PC-9 (cell line): ENCODE measurements at regions not wholly inside any gene's neighbourhood (a gene's known extent, or its start where the extent isn't known, plus 50 kb on each side); places are given as distances from the start of the nearest gene placed in this dataset.

Experiments used
- CTCF ChIP-seq: fragments of 200-600 bp; sonication (generic); conservative IDR thresholded peaks from 2 replicates; pipeline ENCODE4 v1.6.1; 2017; ENCODE audit warnings: mixed run types, antibody characterized with exemption, mild to moderate bottlenecking, moderate library complexity
- EZH2 ChIP-seq: fragments of 200-600 bp; sonication (generic); IDR thresholded peaks from 2 replicates; pipeline ENCODE4 v1.8.0; 2017; ENCODE audit warnings: antibody characterized with exemption, low read depth

GRCh38 chr10:76729841-76730487, 907.6 kb downstream of the KCNMA1 start:
- TF ChIP-seq CTCF (no peak), EZH2 (no peak)
